Duodenal mucosa (tissue), 2 donors: ENCODE measurements at regions not wholly inside any gene's neighbourhood (a gene's known extent, or its start where the extent isn't known, plus 50 kb on each side); places are given as distances from the start of the nearest gene placed in this dataset.
"Not testable (repeated sequence)": the region's sequence is repeated elsewhere in the genome, so short reads cannot be mapped to it uniquely, and the experiment has no call there.

Experiments used
- H3K27ac ChIP-seq: one replicate; pipeline ENCODE4 v1.7.0; 2013; ENCODE audit warnings: low read depth, low read length
- H3K27me3 ChIP-seq, 2 donors: one replicate each; pipeline ENCODE4 v1.7.0; 2013; ENCODE audit warnings: low read length in 2 of 2, control low read depth in 1 of 2; ENCODE audit not compliant: insufficient read depth in 2 of 2, control insufficient read depth in 1 of 2
- H3K36me3 ChIP-seq, 2 donors: one replicate each; pipeline ENCODE4 v1.7.0; 2013; ENCODE audit warnings: low read length in 2 of 2, control low read depth in 1 of 2; ENCODE audit not compliant: insufficient read depth in 2 of 2, control insufficient read depth in 1 of 2
- H3K4me1 ChIP-seq, 2 donors: one replicate each; pipeline ENCODE4 v1.7.0; 2013; ENCODE audit warnings: low read length in 2 of 2, control low read depth in 1 of 2; ENCODE audit not compliant: insufficient read depth in 2 of 2, control insufficient read depth in 1 of 2
- H3K4me3 ChIP-seq, 2 donors: one replicate each; pipeline ENCODE4 v1.7.0; 2013; ENCODE audit warnings: low read length in 2 of 2, low read depth in 1 of 2
- H3K9ac ChIP-seq, 2 donors: one replicate each; pipeline ENCODE4 v1.7.0; 2013; ENCODE audit warnings: low read length in 2 of 2, low read depth in 1 of 2
- H3K9me3 ChIP-seq, 2 donors: one replicate each; pipeline ENCODE4 v1.7.0; 2013; ENCODE audit warnings: low read length in 2 of 2, control low read depth in 1 of 2; ENCODE audit not compliant: control insufficient read depth in 1 of 2

DNA sequence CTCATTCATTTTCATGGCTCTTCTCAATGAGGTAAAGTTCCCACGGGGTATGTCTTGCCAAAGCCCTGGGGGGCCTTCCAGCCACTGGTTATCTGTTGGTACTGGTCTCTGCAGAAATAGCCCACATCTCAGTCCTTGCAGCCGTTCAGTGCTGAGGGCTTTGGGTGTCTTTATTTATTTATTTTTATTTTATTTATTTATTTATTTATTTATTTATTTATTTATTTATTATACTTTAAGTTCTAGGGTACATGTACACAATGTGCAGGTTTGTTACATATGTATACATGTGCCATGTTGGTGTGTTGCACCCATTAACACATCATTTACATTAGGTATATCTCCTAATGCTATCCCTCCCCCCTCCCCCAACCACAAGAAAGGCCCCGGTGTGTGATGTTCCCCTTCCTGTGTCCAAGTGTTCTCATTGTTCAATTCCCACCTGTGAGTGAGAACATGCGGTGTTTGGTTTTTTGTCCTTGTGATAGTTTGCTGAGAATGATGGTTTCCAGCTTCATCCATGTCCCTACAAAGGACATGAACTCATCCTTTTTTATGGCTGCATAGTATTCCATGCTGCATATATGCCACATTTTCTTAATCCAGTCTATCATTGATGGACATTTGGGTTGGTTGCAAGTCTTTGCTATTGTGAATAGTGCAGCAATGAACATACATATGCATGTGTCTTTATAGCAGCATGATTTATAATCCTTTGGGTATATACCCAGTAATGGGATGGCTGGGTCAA is 308.1 kb upstream of the B3GAT1 start:
- H3K27me3 ChIP-seq, result peaks cover 3 to 15% of the 10 kb centered on the region in 2 donors
- not testable (repeated sequence) for H3K4me1 ChIP-seq, H3K9ac ChIP-seq, H3K4me3 ChIP-seq, H3K9me3 ChIP-seq, H3K27ac ChIP-seq, H3K36me3 ChIP-seq

DNA sequence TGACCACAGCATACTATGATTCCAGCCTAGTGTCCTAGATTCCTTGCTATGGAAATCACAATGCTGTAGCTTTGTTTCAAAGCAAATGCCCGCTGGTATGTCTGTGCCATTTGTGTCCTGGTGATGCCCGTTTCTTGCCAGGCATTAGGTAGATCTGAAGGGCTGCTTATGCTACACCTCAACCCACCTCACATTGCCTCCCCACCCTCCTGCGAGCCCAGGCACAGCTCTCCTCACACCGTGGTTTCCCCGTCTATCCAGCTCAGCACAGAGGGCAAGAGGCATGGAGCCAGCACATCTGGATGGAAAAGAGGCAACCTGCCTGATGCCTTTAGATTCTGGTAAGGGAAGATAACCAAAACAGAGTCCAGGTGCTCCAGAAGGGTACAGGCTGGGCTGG is 307.4 kb upstream of the B3GAT1 start:
- Histone ChIP-seq H3K36me3 (no peaks in the 10 kb centered on the region), H3K27ac (no peak overlapping the region), H3K4me1 (no peaks in the 10 kb centered on the region), H3K4me3 (no peak overlapping the region), H3K9ac (no peak overlapping the region), H3K27me3 (peaks cover 0 to 8% of the 10 kb centered on the region in 2 donors), H3K9me3 (no peaks in the 10 kb centered on the region)

DNA sequence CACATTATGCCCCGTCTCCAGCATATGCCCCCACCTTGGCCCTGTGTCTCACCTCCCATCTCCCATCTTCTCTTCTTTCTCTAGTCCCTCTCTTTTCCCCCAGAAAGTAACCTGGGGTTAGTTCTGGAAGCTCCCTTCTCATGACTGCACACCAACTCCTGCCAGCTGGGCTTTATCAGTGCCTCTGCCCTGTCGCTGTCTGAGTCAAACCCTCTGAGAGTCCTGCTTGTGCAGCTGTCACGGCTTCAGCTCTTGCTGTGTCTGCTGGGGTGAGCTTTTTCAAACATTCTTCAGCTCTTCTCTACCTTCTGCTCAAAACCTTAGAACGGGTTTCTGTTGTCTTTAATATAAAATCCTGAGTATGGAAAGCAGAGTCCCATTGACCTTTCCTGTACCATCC is 304.5 kb upstream of the B3GAT1 start:
- Histone ChIP-seq H3K9me3 (no peaks in the 10 kb centered on the region), H3K4me3 (no peak overlapping the region), H3K9ac (no peak overlapping the region), H3K36me3 (no peaks in the 10 kb centered on the region), H3K4me1 (peaks cover 0 to 3% of the 10 kb centered on the region in 2 donors), H3K27me3 (peaks cover 0 to 7% of the 10 kb centered on the region in 2 donors), H3K27ac (no peak overlapping the region)

DNA sequence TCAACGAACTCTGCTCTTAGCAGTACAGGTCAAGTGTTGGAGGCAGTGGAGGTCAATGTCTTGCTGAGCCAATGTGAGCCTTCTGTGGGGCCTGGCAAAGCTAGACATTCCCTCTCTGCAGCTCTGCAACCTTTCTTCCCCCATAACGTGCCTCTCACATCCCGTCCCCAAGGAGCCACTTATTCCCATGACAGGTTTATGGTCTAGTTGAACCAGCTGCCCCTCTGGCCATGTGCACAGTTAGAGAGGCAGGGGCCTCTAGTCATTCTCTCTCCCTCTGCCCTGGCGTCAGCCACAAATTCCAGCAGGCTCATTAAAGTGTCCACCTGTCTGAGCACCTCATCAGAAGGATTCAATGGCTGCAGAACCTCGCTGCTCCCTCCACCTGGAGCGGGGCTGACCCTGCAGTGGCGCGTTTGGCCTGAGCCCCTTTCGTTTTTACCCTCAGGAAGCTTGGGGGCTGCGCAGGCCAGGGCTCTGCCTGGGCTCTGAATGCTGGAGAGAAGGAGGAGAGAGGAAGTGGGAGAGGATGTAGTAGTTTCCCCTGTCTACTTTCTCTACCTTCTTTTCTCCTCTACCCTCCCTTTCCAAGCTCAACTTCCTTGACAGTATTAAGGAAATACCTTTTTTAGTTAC is 302.1 kb upstream of the B3GAT1 start:
- peaks cover 4 to 16% of the 10 kb centered on the region in 2 donors for H3K4me1 ChIP-seq
- no peak overlapping the region for H3K27ac ChIP-seq
- no peak overlapping the region for H3K4me3 ChIP-seq
- peaks cover 0 to 3% of the 10 kb centered on the region in 2 donors for H3K27me3 ChIP-seq
- no peaks in the 10 kb centered on the region for H3K9me3 ChIP-seq
- no peaks in the 10 kb centered on the region for H3K36me3 ChIP-seq
- H3K9ac ChIP-seq, result no peak overlapping the region

DNA sequence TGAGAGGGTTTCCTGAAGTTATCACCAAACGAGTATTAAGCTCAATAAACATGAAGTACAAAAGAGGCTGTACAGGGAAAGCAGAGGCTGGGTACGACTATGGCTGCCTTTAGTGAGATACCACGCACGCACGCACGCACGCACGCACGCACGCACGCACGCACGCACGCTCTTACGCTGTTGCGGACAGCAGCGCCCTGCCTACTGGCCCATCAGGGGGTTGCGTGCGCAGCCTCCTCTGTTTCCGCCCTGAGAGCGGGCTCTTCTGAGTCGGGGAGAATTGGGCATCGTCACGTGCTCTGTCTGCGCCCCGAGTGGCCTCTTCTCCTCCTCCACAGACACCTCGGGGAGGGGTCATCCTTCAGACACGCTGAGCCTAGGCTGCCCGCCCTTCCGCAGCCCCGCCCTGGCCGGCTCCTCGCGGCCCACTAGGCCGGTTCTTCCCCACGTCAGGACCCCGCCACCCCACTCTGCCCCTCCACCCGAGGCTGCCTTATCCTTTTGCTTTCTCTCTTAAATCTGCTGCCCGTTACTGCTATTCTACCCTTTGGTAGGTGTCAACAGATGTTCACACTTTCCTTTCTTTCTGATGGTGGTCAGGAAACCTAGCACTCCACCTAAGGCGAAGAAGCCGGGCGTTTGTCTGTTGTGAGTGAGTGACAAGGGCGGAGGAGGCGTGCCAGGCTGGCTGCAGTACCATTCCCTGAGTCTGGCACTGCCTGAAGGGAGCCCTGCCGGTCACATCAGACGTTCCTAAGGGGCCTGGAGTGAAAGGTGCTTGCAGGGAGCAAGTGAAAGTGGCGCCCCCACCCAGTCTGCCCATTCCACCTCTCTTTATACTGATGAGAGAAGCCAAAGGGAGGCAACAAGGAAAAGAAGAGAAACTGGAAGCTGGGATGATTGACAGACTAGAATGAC is 300.4 kb upstream of the B3GAT1 start:
- H3K27ac ChIP-seq, result no peak overlapping the region
- peaks cover 0 to 3% of the 10 kb centered on the region in 2 donors for H3K27me3 ChIP-seq
- no peak overlapping the region for H3K9ac ChIP-seq
- H3K36me3 ChIP-seq, result no peaks in the 10 kb centered on the region
- peaks cover 4 to 16% of the 10 kb centered on the region in 2 donors for H3K4me1 ChIP-seq
- no peaks in the 10 kb centered on the region for H3K9me3 ChIP-seq
- no peak overlapping the region for H3K4me3 ChIP-seq

DNA sequence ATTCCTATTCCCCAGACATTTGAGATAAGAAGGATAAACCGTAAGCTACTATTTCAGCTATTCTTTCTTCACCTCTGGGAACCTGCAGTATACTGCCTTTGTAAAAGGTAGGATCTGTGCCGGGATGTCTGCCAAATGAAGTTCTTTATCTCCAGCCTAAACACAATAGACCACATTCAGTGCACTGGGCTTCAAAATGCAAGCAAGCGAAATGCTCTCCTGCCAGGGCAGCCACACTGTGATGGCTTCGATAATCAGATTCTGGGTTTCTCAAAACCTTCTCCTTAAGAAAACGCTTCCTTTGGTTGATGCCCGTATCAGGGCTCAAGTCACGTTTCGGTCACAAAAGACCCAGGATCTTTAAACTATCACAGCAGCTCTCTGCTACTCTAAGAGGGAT is 299.5 kb upstream of the B3GAT1 start:
- Histone ChIP-seq H3K36me3 (no peaks in the 10 kb centered on the region), H3K4me1 (peaks cover 4 to 16% of the 10 kb centered on the region in 2 donors), H3K4me3 (no peak overlapping the region), H3K9ac (no peak overlapping the region), H3K9me3 (no peaks in the 10 kb centered on the region), H3K27me3 (peaks cover 0 to 3% of the 10 kb centered on the region in 2 donors), H3K27ac (no peak overlapping the region)

DNA sequence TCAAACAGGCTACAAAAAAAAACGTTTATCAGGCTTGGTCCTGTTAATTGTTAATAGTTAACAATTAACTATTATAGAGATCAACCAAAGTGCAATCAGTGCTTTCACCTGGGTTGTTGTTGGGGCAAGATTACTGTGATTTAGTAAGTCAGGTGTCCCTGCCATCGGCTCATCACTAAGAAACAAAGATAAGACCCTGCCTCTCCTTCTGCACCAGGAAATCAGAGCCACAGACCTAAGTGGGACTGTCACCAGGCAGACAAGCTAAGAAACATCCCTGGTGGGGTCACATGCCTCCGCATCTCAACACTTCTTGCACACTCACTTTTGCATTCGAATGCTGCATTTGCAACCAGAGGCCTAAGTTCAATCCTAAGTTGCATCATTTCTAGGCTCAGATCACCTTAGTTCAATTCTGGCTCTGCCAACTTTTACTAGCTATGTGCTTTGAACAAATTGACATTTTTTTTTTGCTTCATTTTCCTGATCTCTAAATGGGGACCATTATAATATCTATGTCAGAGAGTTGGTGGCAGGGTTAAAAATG is 298.9 kb upstream of the B3GAT1 start:
- Histone ChIP-seq H3K27me3 (peaks cover 0 to 3% of the 10 kb centered on the region in 2 donors), H3K27ac (no peak overlapping the region), H3K9me3 (no peaks in the 10 kb centered on the region), H3K4me3 (no peak overlapping the region), H3K9ac (no peak overlapping the region), H3K36me3 (no peaks in the 10 kb centered on the region), H3K4me1 (peaks cover 4 to 16% of the 10 kb centered on the region in 2 donors)

DNA sequence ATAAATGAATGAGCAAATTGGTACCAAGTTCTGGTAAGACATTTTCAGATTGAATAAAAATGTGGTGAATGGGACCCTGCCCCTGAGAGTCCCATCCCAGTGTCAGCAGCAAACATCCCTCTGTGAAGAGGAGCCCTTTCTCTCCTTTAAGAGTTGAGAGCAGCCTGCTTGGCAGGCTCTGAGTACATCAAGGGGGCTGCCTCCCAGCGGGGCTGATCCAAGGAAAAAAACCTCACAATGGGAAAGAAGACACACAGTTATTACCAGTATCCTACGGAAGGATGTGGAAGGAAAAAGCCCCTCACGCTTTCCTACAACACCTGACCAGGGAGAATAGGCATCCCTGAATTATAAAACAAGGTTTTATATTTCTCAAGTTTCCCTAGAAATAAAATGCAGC is 293.8 kb upstream of the B3GAT1 start:
- Histone ChIP-seq H3K36me3 (no peaks in the 10 kb centered on the region), H3K4me1 (peaks cover 4 to 6% of the 10 kb centered on the region in 2 donors), H3K27ac (no peak overlapping the region), H3K27me3 (no peaks in the 10 kb centered on the region), H3K9me3 (no peaks in the 10 kb centered on the region), H3K4me3 (no peak overlapping the region), H3K9ac (no peak overlapping the region)

DNA sequence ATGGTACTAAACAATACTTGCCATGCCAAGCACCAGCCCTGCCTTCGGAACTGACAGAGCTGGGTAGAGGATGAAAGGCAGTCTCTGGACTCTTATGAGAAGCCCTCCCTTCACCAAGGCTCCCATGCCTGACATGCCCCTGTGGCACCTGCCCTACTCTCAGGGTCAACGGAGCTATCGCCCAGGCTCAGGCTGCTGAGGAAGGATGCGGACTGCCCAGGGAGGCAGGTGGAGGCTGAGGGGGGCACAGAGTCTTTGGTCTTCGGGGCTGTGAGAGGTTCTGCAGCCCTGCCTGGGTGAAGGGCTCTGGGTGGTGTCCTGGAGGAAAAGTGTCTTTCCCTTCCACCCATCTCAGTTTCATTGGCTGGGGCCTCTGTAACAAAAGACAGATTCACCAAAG is 290.8 kb upstream of the B3GAT1 start:
- no peaks in the 10 kb centered on the region for H3K36me3 ChIP-seq
- H3K4me1 ChIP-seq, result no peaks in the 10 kb centered on the region
- H3K9ac ChIP-seq, result no peak overlapping the region
- no peaks in the 10 kb centered on the region for H3K9me3 ChIP-seq
- no peak overlapping the region for H3K4me3 ChIP-seq
- no peak overlapping the region for H3K27ac ChIP-seq
- peaks cover 0 to 4% of the 10 kb centered on the region in 2 donors for H3K27me3 ChIP-seq
